B cell (primary cell): ENCODE measurements at regions not wholly inside any gene's neighbourhood (a gene's known extent, or its start where the extent isn't known, plus 50 kb on each side); places are given as distances from the start of the nearest gene placed in this dataset.

Experiments
- ATAC-seq: fragments of 200-7000 bp; cut with Tn5 transposase; one replicate; pipeline ENCODE4 v1.10.0; 2021; ENCODE audit warnings: low read depth, mild to moderate bottlenecking, moderate number of reproducible peaks, moderate library complexity
- CTCF ChIA-PET: fragments of 350-600 bp; sonication (Branson Sonifier 250); formaldehyde crosslinking; loops from one replicate; lab custom pipeline; 2021; ENCODE audit warnings: antibody characterized with exemption, inconsistent platforms; lab: Charles Lee
- POLR2A ChIA-PET: fragments of 350-600 bp; sonication (Branson Sonifier 250); formaldehyde crosslinking; loops from one replicate; lab custom pipeline; 2021; ENCODE audit warnings: antibody characterized with exemption; lab: Charles Lee
- DNase-seq: peaks from one replicate; pipeline ENCODE4 v3.0.0; 2013
- H2AFZ ChIP-seq: 2 replicates; pipeline ENCODE4 v1.6.1; 2012; ENCODE audit warnings: mild to moderate bottlenecking, low read depth, low read length; ENCODE audit not compliant: insufficient read depth, poor library complexity, severe bottlenecking
- H3K27ac ChIP-seq, 2 donors: 1 replicate in 1 of 2; 2 replicates in 1 of 2; pipeline ENCODE4 v1.5.1; 2012 to 2013; ENCODE audit warnings: low read length in 2 of 2, mild to moderate bottlenecking in 2 of 2, moderate library complexity in 1 of 2
- H3K27me3 ChIP-seq, 4 experiments: fragments of 200-600 bp in 1 of 4; sonication (generic) in 1 of 4; replicated peaks in 1 of 4; 1 replicate in 2 of 4; 2 replicates in 2 of 4; pipeline versions ENCODE4 v1.6.1 to v1.7.0; 2013 to 2016; ENCODE audit warnings: low read length in 3 of 4, mild to moderate bottlenecking in 2 of 4, mixed read lengths in 1 of 4, moderate library complexity in 1 of 4; ENCODE audit not compliant: insufficient read depth in 4 of 4, control insufficient read depth in 3 of 4; ENCODE audit errors: control extremely low read depth in 1 of 4
- H3K36me3 ChIP-seq, 2 experiments: replicated peaks in 1 of 2; 1 replicate in 1 of 2; 2 replicates in 1 of 2; pipeline versions ENCODE4 v1.6.1 to v1.7.1; 2013; ENCODE audit warnings: low read length in 1 of 2; ENCODE audit not compliant: insufficient read depth in 2 of 2, control insufficient read depth in 1 of 2; ENCODE audit errors: control extremely low read depth in 1 of 2, extremely low read depth in 1 of 2
- H3K4me1 ChIP-seq, 2 donors: fragments of 200-600 bp in 1 of 2; sonication (generic) in 1 of 2; 1 replicate in 1 of 2; 2 replicates in 1 of 2; pipeline versions ENCODE4 v1.5.1 to v1.6.1; 2013 to 2017; ENCODE audit warnings: low read length in 2 of 2; ENCODE audit not compliant: control insufficient read depth in 2 of 2, insufficient read depth in 2 of 2
- H3K4me2 ChIP-seq: replicated peaks from 2 replicates; pipeline ENCODE3; 2012; ENCODE audit warnings: mild to moderate bottlenecking, low read depth, low read length; ENCODE audit not compliant: poor library complexity, severe bottlenecking
- H3K4me3 ChIP-seq, 5 experiments: fragments of 200-600 bp in 1 of 5; sonication (generic) in 1 of 5; 1 replicate in 3 of 5; 2 replicates in 2 of 5; pipeline versions ENCODE4 v1.5.1 to v1.7.0; 2011 to 2016; ENCODE audit warnings: low read length in 4 of 5, mild to moderate bottlenecking in 4 of 5, low read depth in 2 of 5, control low read depth in 1 of 5, moderate library complexity in 1 of 5; ENCODE audit not compliant: insufficient read depth in 1 of 5; ENCODE audit errors: control extremely low read depth in 1 of 5, extremely low read depth in 1 of 5
- H3K79me2 ChIP-seq: fragments of 200-600 bp; sonication (generic); one replicate; pipeline ENCODE4 v1.6.0; 2016; ENCODE audit warnings: low read length; ENCODE audit not compliant: control insufficient read depth, insufficient read depth
- H3K9ac ChIP-seq: fragments of 200-600 bp; sonication (generic); 2 replicates; pipeline ENCODE4 v1.6.1; 2017; ENCODE audit warnings: mild to moderate bottlenecking, low read length, moderate library complexity
- H3K9me3 ChIP-seq, 3 donors: one replicate each; pipeline versions ENCODE4 v1.6.1 to v1.7.1; 2013; ENCODE audit warnings: low read length in 2 of 3; ENCODE audit not compliant: control insufficient read depth in 2 of 3, insufficient read depth in 1 of 3; ENCODE audit errors: control extremely low read depth in 1 of 3
- H4K20me1 ChIP-seq: 2 replicates; pipeline ENCODE4 v1.6.0; 2012; ENCODE audit warnings: mild to moderate bottlenecking, low read length; ENCODE audit not compliant: insufficient read depth, control insufficient read depth, poor library complexity, severe bottlenecking
- H3K27ac Mint-ChIP-seq: one replicate; pipeline ENCODE4 v1.8.0; 2021; ENCODE audit warnings: mixed read lengths
- H3K27me3 Mint-ChIP-seq: one replicate; pipeline ENCODE4 v1.8.0; 2021; ENCODE audit warnings: mixed read lengths
- H3K4me1 Mint-ChIP-seq: one replicate; pipeline ENCODE4 v1.8.0; 2021; ENCODE audit warnings: mixed read lengths
- H3K4me3 Mint-ChIP-seq: one replicate; pipeline ENCODE4 v1.8.0; 2021; ENCODE audit warnings: mixed read lengths
- H3K9me3 Mint-ChIP-seq: one replicate; pipeline ENCODE4 v1.8.0; 2022; ENCODE audit warnings: mixed read lengths; ENCODE audit not compliant: insufficient read depth
- CTCF ChIP-seq: fragments of 200-600 bp; IDR thresholded peaks from one replicate; pipeline ENCODE4 v1.8.0; 2022; ENCODE audit warnings: antibody characterized with exemption, mild to moderate bottlenecking
- EZH2 ChIP-seq: IDR thresholded peaks from 2 replicates; pipeline ENCODE4 v1.6.1; 2012; ENCODE audit warnings: borderline replicate concordance, low read depth, mild to moderate bottlenecking, moderate library complexity, low read length; ENCODE audit not compliant: insufficient read depth, poor library complexity, severe bottlenecking
- WGBS: methylation state at CpG from one replicate; pipeline ENCODE4 v1.1.5; 2013; ENCODE audit warnings: missing lambda C conversion rate; ENCODE audit not compliant: insufficient coverage; 5-methylcytosine and 5-hydroxymethylcytosine counted together
- intact Hi-C: fragments of 100-400 bp; cut with micrococcal nuclease; formaldehyde crosslinking; loops from one replicate; pipeline ENCODE4 v1.10.0; 2022

GRCh38 chr9:29958469-29958868 is 2385.2 kb upstream of the C9orf72 start:
- ChIA-PET CTCF (no interaction called here), POLR2A (no interaction called here)
- intact Hi-C loops = no loop called here
- DNase-seq (no peak), ATAC-seq (no peak)
- Histone ChIP-seq H3K9ac (no peak overlapping the region), H2AFZ (no peak overlapping the region), H3K27me3 (no peaks in the 10 kb centered on the region), H3K4me2 (no peak overlapping the region), H3K79me2 (no peaks in the 10 kb centered on the region), H3K4me3 (no peak overlapping the region), H3K4me1 (no peaks in the 10 kb centered on the region), H3K36me3 (no peaks in the 10 kb centered on the region), H4K20me1 (no peaks in the 10 kb centered on the region), H3K9me3 (no peaks in the 10 kb centered on the region), H3K27ac (no peak overlapping the region)
- Mint-ChIP-seq H3K4me3 (no peak overlapping the region), H3K4me1 (no peaks in the 10 kb centered on the region), H3K27ac (no peak overlapping the region), H3K27me3 (no peaks in the 10 kb centered on the region), H3K9me3 (no peaks in the 10 kb centered on the region)
- no CpG with 5 or more reads among the region's 2 CpGs for WGBS
- TF ChIP-seq CTCF = no peak
- TF ChIP-seq EZH2 = no peak

GRCh38 chr9:29965834-29966233 is 2392.6 kb upstream of the C9orf72 start:
- Histone ChIP-seq H3K36me3 (no peaks in the 10 kb centered on the region), H3K27ac (no peak overlapping the region), H2AFZ (no peak overlapping the region), H3K4me2 (no peak overlapping the region), H3K4me1 (no peaks in the 10 kb centered on the region), H3K4me3 (no peak overlapping the region), H4K20me1 (no peaks in the 10 kb centered on the region), H3K9ac (no peak overlapping the region), H3K27me3 (no peaks in the 10 kb centered on the region), H3K79me2 (no peaks in the 10 kb centered on the region), H3K9me3 (peaks cover 0 to 17% (median 0%) of the 10 kb centered on the region in 3 donors)
- no peak for DNase-seq
- CTCF ChIA-PET = no interaction called here
- TF ChIP-seq EZH2 = no peak
- no peak for TF ChIP-seq CTCF
- POLR2A ChIA-PET = no interaction called here
- 60% methylated on average over 1 of the region's 6 CpGs for WGBS
- no peak overlapping the region for H3K27ac Mint-ChIP-seq
- H3K4me1 Mint-ChIP-seq = no peaks in the 10 kb centered on the region
- no peak overlapping the region for H3K4me3 Mint-ChIP-seq
- no peaks in the 10 kb centered on the region for H3K9me3 Mint-ChIP-seq
- H3K27me3 Mint-ChIP-seq = no peaks in the 10 kb centered on the region
- ATAC-seq = no peak
- intact Hi-C loops = no loop called here
